Liver (tissue), 8 donors: ENCODE measurements at regions not wholly inside any gene's neighbourhood (a gene's known extent, or its start where the extent isn't known, plus 50 kb on each side); places are given as distances from the start of the nearest gene placed in this dataset.

Experiments
- DNase-seq: peaks from one replicate; pipeline ENCODE4 v3.0.0-alpha.2; 2017; ENCODE audit warnings: low spot score
- H3K27ac ChIP-seq, 2 donors: one replicate each; pipeline ENCODE4 v1.7.0; 2013; ENCODE audit warnings: inconsistent platforms in 2 of 2, low read length in 2 of 2, control low read depth in 1 of 2, low read depth in 1 of 2, mild to moderate bottlenecking in 1 of 2
- H3K27me3 ChIP-seq, 4 donors: one replicate each; pipeline versions ENCODE4 v1.6.1 to v1.7.0; 2013; ENCODE audit warnings: low read length in 3 of 4, inconsistent platforms in 1 of 4, mild to moderate bottlenecking in 1 of 4, moderate library complexity in 1 of 4; ENCODE audit not compliant: control insufficient read depth in 4 of 4, insufficient read depth in 4 of 4
- H3K36me3 ChIP-seq, 4 donors: one replicate each; pipeline versions ENCODE4 v1.6.1 to v1.7.0; 2013; ENCODE audit warnings: low read length in 3 of 4, mild to moderate bottlenecking in 3 of 4, low read depth in 1 of 4, moderate library complexity in 1 of 4; ENCODE audit not compliant: control insufficient read depth in 4 of 4, insufficient read depth in 3 of 4
- H3K4me1 ChIP-seq, 4 donors: one replicate each; pipeline versions ENCODE4 v1.6.1 to v1.7.0; 2013; ENCODE audit warnings: low read length in 3 of 4, mild to moderate bottlenecking in 3 of 4, moderate library complexity in 1 of 4; ENCODE audit not compliant: control insufficient read depth in 4 of 4, insufficient read depth in 4 of 4
- H3K4me3 ChIP-seq, 3 donors: one replicate each; pipeline versions ENCODE4 v1.6.1 to v1.7.0; 2013; ENCODE audit warnings: low read length in 3 of 3, control low read depth in 1 of 3, low read depth in 1 of 3, mild to moderate bottlenecking in 1 of 3
- H3K9ac ChIP-seq, 2 donors: one replicate each; pipeline ENCODE4 v1.7.0; 2013; ENCODE audit warnings: low read length in 2 of 2, mild to moderate bottlenecking in 2 of 2, moderate library complexity in 2 of 2, control low read depth in 1 of 2, low read depth in 1 of 2
- H3K9me3 ChIP-seq, 4 donors: one replicate each; pipeline versions ENCODE4 v1.6.1 to v1.7.0; 2013; ENCODE audit warnings: low read length in 3 of 4; ENCODE audit not compliant: control insufficient read depth in 4 of 4
- ATF3 ChIP-seq: IDR thresholded peaks from 2 replicates; pipeline ENCODE4 v1.6.1; 2016; ENCODE audit warnings: antibody characterized with exemption
- CTCF ChIP-seq: fragments of 150-350 bp; IDR thresholded peaks from 2 replicates; pipeline ENCODE4 v1.5.1; 2017; ENCODE audit warnings: improper control_type of control experiment, low read depth, low read length; ENCODE audit not compliant: missing input control
- EGR1 ChIP-seq, 2 donors: IDR thresholded peaks; 2 replicates each; pipeline ENCODE4 v1.6.1; 2016 to 2018; ENCODE audit warnings: antibody characterized with exemption in 2 of 2, low read depth in 2 of 2
- FOXA1 ChIP-seq: IDR thresholded peaks from 2 replicates; pipeline ENCODE4 v1.6.1; 2016; ENCODE audit warnings: antibody characterized with exemption
- FOXA2 ChIP-seq: IDR thresholded peaks from 2 replicates; pipeline ENCODE4 v1.6.1; 2016; ENCODE audit warnings: antibody characterized with exemption
- GABPA ChIP-seq, 2 donors: IDR thresholded peaks in 1 of 2; conservative IDR thresholded peaks in 1 of 2; 2 replicates each; pipeline ENCODE4 v1.6.1; 2016; ENCODE audit warnings: antibody characterized with exemption in 2 of 2, mild to moderate bottlenecking in 1 of 2, moderate library complexity in 1 of 2
- HNF4A ChIP-seq, 2 donors: conservative IDR thresholded peaks; 2 replicates each; pipeline ENCODE4 v1.6.1; 2016; ENCODE audit warnings: antibody characterized with exemption in 2 of 2, mild to moderate bottlenecking in 2 of 2
- HNF4G ChIP-seq: IDR thresholded peaks from 2 replicates; pipeline ENCODE4 v1.6.1; 2016; ENCODE audit warnings: antibody characterized with exemption
- JUND ChIP-seq, 2 donors: IDR thresholded peaks; 2 replicates each; pipeline ENCODE4 v1.6.1; 2016; ENCODE audit warnings: antibody characterized with exemption in 2 of 2
- NR2F2 ChIP-seq: IDR thresholded peaks from 2 replicates; pipeline ENCODE4 v1.6.1; 2016; ENCODE audit warnings: antibody characterized with exemption
- RAD21 ChIP-seq, 2 donors: IDR thresholded peaks; 2 replicates each; pipeline ENCODE4 v1.6.1; 2016; ENCODE audit warnings: antibody characterized with exemption in 2 of 2, mild to moderate bottlenecking in 2 of 2
- REST ChIP-seq: IDR thresholded peaks from 2 replicates; pipeline ENCODE4 v1.6.1; 2016; ENCODE audit warnings: antibody characterized with exemption, mild to moderate bottlenecking
- RXRA ChIP-seq, 2 donors: IDR thresholded peaks; 2 replicates each; pipeline ENCODE4 v1.6.1; 2017 to 2018; ENCODE audit warnings: antibody characterized with exemption in 2 of 2, mild to moderate bottlenecking in 1 of 2
- SP1 ChIP-seq: IDR thresholded peaks from 2 replicates; pipeline ENCODE4 v1.6.1; 2018; ENCODE audit warnings: antibody characterized with exemption, mild to moderate bottlenecking
- TAF1 ChIP-seq: conservative IDR thresholded peaks from 2 replicates; pipeline ENCODE4 v1.6.1; 2016; ENCODE audit warnings: antibody characterized with exemption, mild to moderate bottlenecking
- YY1 ChIP-seq: IDR thresholded peaks from 2 replicates; pipeline ENCODE4 v1.6.1; 2016; ENCODE audit warnings: antibody characterized with exemption, mild to moderate bottlenecking
- WGBS: extraction: QIAGEN DNeasy Blood & Tissue Kit; methylation state at CpG from one replicate; pipeline ENCODE4 v1.1.7; 2013; 5-methylcytosine and 5-hydroxymethylcytosine counted together
- TF ChIP-seq, protein P1 (sequence below): IDR thresholded peaks from 2 replicates; pipeline ENCODE4 v1.6.1; 2016; ENCODE audit warnings: antibody characterized with exemption
- TF ChIP-seq, protein P2 (sequence below): IDR thresholded peaks from 2 replicates; pipeline ENCODE4 v1.6.1; 2016; ENCODE audit warnings: antibody characterized with exemption
- donor health status: healthy.
- donor health status: healthy.
- donor health status: healthy.
- donor health status: healthy.
- donor health status: healthy.

DNA sequence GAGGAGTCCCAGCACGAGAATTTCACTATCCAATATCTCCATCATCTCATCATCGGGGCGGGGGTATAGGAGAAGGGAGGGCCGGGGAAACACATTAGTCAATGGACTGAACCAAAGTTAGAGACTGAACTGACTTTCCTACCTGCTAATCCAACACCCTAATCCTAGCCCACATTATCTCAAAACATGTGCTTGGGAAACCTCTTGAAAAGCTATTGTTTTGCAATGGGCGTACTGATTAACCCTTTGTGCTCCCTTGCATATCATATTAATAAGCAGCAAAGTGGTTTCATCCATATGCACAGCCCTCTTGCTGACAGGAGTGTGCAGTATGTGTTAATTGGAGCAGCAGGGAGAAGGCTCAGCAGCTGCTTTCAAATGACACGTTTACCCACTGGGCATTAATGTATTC, 125.7 kb upstream of the GRIP1 start (continued):
- no peak for TF ChIP-seq FOXA2

GRCh38 chr12:66808606-66809005, 129.7 kb upstream of the GRIP1 start:
- H3K9me3 ChIP-seq, result no peaks in the 10 kb centered on the region
- DNase-seq, result no peak
- H3K4me1 ChIP-seq, result no peaks in the 10 kb centered on the region
- H3K4me3 ChIP-seq, result no peak overlapping the region
- H3K36me3 ChIP-seq, result no peaks in the 10 kb centered on the region
- TF ChIP-seq YY1 (no peak), TAF1 (no peak), NR2F2 (no peak), RAD21 (IDR thresholded peaks at IDR 0.05) (no peak)
- no peaks in the 10 kb centered on the region for H3K27me3 ChIP-seq
- no peak overlapping the region for H3K9ac ChIP-seq
- WGBS, result 23% methylated on average over 1 of the region's 1 CpG
- H3K27ac ChIP-seq, result no peak overlapping the region

DNA sequence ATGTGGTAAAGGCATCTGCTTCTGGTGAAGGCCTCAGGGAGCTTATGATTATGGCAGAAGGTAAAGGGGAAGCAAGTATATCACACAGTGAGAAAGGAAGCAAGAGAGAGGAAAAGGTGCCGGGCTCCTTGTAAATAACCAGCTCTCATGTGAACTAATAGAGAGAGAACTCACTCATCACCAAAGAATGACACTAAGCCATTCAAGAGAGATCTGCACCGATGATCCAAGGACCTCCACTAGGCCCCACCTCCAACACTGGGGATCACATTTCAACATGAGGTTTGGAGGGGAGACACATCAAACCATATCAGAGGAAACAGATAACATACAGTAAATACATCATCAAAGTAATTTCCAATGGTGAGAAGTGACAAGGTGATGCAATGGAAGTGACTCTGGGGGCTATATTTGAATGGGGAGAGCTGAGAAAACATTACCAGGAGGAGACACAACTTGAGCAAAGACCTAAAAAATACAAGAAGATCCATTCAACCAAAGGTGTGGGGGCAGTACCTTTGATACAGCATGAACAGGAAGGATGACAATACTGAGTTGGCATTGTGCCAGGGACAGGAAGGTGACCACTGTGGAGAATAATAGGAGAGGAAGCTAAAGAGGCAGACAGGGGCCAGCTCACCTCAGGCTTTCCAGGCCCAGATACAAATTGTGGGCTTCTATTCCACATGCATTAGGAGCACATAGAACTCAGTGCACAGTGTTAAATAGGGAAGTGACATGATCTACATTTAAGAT, 134.4 kb upstream of the GRIP1 start:
- no peak for DNase-seq
- Histone ChIP-seq H3K9me3 (no peaks in the 10 kb centered on the region), H3K4me3 (no peak overlapping the region), H3K27me3 (no peaks in the 10 kb centered on the region), H3K27ac (no peak overlapping the region), H3K4me1 (no peaks in the 10 kb centered on the region), H3K9ac (no peak overlapping the region), H3K36me3 (no peaks in the 10 kb centered on the region)
- WGBS, result 65% methylated on average over 2 of the region's 2 CpGs
- TF ChIP-seq GABPA (IDR thresholded peaks at IDR 0.05 in 1 of 2, conservative IDR thresholded peaks at IDR 0.05 in 1 of 2) (no peak), NR2F2 (no peak), FOXA2 (no peak), JUND (IDR thresholded peaks at IDR 0.05) (no peak), REST (no peak), SP1 (no peak), FOXA1 (no peak), HNF4A (conservative IDR thresholded peaks at IDR 0.05) (no peak), RAD21 (IDR thresholded peaks at IDR 0.05) (no peak), YY1 (no peak), RXRA (IDR thresholded peaks at IDR 0.05) (no peak), CTCF (no peak), TAF1 (no peak), HNF4G (no peak), EGR1 (IDR thresholded peaks at IDR 0.05; ENCODE audit: low read depth in 2 of 2) (no peak), ATF3 (no peak)
- TF ChIP-seq, protein P1, sequence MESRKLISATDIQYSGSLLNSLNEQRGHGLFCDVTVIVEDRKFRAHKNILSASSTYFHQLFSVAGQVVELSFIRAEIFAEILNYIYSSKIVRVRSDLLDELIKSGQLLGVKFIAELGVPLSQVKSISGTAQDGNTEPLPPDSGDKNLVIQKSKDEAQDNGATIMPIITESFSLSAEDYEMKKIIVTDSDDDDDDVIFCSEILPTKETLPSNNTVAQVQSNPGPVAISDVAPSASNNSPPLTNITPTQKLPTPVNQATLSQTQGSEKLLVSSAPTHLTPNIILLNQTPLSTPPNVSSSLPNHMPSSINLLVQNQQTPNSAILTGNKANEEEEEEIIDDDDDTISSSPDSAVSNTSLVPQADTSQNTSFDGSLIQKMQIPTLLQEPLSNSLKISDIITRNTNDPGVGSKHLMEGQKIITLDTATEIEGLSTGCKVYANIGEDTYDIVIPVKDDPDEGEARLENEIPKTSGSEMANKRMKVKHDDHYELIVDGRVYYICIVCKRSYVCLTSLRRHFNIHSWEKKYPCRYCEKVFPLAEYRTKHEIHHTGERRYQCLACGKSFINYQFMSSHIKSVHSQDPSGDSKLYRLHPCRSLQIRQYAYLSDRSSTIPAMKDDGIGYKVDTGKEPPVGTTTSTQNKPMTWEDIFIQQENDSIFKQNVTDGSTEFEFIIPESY, result no peak
- TF ChIP-seq, protein P2, sequence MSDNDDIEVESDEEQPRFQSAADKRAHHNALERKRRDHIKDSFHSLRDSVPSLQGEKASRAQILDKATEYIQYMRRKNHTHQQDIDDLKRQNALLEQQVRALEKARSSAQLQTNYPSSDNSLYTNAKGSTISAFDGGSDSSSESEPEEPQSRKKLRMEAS, result no peak
